ENCODE measurements at regions not wholly inside any gene's neighbourhood (a gene's known extent, or its start where the extent isn't known, plus 50 kb on each side); places are given as distances from the start of the nearest gene placed in this dataset.
A peak's percentile ranks its signal among the peaks of the same experiment; 100 is the strongest.
"Not testable (repeated sequence)": the region's sequence is repeated elsewhere in the genome, so short reads cannot be mapped to it uniquely, and the experiment has no call there.

GRCh38 chr9:85792057-85792456 lies 50.3 kb upstream of the AGTPBP1 start:
- not testable (repeated sequence) for DNase-seq (ENCODE audit: low spot score)

DNA sequence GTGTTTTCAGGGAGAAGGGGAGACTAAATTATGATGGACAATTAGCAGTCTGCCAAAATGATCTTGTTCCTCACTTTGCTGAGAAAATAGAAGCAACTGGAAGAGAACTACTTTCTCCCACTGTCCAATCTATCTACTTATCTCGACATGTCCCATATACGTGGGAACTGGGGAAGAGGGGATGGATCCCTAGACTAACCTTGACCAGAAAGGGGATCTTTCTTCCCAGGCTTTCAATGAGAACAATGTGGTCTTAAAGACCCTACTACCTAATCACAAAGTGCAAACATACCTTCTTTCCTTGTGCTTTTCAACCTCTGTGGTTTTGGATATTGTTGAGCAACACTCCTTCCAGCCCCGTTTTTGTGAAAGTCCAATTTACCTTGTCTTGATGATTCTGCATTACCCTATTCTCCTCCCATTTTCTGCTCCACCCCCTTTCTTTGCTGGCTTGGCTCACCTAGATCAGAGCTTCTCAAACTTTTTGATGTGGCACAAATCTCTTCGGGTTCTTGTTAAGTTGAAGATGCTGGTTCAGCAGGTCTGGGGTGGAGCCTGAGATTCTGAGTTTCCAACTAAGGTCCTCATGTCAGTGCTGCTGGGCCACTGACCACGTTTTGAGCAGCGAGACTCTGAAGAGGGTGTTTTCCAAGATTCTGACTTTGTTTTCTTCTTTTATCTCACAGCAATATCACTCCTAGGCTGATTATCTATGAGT lies 61.4 kb upstream of the AGTPBP1 start:
- not testable (repeated sequence) for DNase-seq (ENCODE audit: low spot score)

DNA sequence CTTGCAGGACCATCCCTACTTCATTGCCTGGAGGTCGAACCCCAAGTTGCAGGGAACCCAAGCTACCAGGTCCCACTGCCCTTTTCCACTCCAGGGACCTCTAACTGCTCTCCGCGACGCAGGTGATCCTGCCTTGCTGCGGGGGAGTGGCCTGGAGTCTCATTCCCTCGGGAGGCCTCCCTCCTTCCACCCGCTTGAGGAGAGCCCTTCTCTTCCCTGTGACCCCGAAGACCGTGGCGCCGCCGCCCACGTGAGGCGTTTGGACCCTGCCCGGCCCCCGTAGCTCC lies 63.0 kb upstream of the AGTPBP1 start:
- DNase-seq (ENCODE audit: low spot score), result not testable (repeated sequence)

DNA sequence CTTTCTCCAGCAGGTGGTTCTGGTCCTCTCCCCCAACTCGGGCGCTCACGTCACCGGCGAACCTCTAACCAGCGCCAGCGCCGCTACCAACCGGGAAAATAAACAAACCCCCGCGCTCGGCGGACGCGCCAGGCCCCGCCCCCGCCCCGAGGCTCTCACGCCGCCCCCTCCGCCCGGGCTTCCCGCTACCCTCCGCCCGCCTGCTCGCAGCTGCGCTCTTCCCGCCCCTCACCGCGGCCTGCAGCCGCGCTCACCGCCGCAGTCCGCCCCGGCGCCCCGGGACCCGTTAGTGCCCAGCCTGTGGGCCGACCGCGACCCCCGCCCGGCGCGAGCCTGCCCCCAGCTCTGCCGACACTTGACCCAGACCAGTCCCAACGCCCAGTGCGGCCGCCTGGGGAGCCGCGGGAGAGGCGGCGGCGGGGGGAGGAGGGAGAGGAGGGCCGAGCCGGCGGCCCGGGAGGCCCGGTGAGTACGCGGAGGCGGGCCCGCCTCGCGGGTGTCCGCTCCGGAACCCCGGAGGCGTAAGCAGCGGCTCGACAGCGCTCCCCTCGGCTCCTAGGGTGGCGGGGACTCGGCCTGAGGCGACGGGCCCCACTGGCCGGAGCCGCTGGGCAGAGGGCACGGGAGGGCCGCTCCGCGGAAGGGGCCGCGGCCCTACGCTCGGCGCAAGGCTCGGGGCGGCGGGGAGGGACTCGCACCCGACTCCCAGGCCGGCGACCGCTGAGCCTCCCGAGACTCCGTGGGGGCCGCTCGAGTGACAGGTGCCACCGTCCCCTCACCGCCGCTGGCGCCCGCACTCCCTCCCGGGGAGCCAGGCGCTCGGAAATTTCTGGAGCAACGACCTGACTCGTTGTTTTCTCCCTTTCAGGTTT lies 63.6 kb upstream of the AGTPBP1 start:
- DNase-seq (ENCODE audit: low spot score), result peak; percentile 75

DNA sequence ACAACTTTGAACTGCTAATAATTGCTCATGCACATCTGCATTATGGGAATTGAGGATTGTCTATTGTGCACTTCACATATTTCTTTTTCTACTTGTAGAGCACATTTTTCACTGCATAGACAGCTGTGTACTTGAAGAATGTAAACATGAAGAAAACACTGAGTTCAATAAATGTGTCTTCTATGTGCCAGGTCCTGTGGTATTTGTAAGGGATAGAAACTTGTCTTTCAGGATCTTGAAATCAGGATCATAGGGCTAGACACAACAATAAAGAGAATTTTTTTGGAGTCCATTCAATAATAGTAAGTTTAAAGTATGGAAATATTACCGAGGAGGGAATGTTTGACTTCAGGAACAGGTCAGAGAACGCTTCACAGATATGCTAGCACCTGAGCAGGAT lies 66.6 kb upstream of the AGTPBP1 start:
- DNase-seq (ENCODE audit: low spot score), result not testable (repeated sequence)

GRCh38 chr9:85813388-85813787 lies 71.6 kb upstream of the AGTPBP1 start:
- DNase-seq (ENCODE audit: low spot score), result not testable (repeated sequence)

- not testable (repeated sequence) for DNase-seq (ENCODE audit: low spot score)
Observed at GRCh38 chr9:85814800-85815199, 73.0 kb upstream of the AGTPBP1 start.

- peak; percentile 24 for DNase-seq (ENCODE audit: low spot score)
Observed at GRCh38 chr9:85818971-85819370, 77.2 kb upstream of the AGTPBP1 start.

DNA sequence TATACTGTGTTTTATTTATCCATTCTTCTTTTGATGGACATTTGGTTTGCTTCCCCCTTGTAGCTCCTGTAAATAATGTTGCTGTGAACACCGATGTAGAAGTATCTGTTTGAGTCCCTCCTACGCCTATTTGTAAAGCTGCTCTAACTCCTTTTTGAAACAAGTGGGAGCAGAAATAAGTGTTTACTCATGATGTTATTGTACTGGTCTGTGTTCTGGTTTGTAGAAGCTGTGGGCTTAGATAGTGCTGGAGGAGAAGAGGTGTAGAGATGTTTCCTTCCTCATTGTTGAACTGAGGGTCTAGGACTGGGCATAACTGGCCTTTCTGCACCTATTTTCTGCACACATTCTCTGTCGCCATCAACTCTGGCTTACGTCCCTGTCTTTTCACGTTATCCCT lies 78.8 kb upstream of the AGTPBP1 start:
- not testable (repeated sequence) for DNase-seq (ENCODE audit: low spot score)

DNA sequence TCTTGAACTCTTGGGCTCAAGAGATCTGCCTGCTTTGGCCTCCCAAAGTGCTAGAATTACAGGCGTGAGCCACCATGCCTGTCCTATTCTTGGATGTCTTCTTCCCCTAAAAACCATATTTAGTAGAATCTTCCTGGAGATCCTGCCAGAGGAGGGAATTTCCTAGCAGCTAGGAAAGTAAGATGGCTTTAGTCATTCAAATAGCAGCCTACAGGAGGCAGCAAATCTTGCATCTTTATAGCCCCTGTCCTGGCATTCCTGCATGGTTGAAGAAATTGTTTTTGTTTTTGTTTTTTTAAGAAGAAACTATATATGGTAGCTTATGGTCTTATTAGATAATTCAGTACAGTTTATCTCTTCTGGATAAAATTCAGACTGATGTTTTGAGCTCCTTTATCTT lies 83.2 kb upstream of the AGTPBP1 start:
- DNase-seq (ENCODE audit: low spot score), result peak; percentile 18

- not testable (repeated sequence) for DNase-seq (ENCODE audit: low spot score)
Observed at GRCh38 chr9:85834591-85834990, 92.8 kb upstream of the AGTPBP1 start.

GRCh38 chr9:85843949-85844348 lies 97.0 kb upstream of the NAA35 start:
- DNase-seq (ENCODE audit: low spot score), result peak; percentile 35

GRCh38 chr9:85847782-85848181 lies 93.2 kb upstream of the NAA35 start:
- DNase-seq (ENCODE audit: low spot score), result not testable (repeated sequence)

DNA sequence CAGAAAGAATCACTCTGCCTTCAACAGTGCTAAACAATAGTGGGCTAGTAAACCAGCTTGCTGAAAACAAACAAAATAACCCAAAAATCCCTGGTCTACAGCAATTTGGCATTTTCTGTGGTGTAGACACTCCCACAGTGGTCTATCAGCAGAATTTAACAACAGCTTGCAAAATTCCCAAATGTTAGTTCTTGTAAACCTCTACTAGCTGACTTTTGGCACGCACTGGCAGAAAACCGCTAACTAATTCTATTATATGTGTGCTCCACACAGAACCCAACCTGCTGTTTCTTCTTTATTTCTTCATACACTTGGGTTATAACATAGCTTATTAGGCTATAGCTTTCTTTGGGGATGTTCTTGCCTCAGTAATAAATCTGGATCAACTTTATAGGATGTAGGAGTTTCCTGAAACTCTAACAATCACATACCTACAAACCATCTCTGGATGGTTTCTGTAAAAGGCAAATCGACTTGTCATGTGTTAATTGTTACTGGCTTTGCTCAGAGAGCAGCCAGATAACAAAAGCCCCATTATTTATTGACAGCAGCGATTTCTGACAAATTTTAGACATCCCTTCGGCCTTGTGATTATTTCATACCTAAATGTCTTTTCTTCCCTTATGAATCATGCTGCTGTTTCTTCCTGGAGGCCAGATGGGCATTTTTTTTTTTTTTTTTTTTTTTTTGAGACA lies 82.7 kb upstream of the NAA35 start:
- no peak for DNase-seq (ENCODE audit: low spot score)

GRCh38 chr9:85859765-85860164 lies 81.2 kb upstream of the NAA35 start:
- peak; percentile 3 for DNase-seq (ENCODE audit: low spot score)

GRCh38 chr9:85861882-85862281 lies 79.1 kb upstream of the NAA35 start:
- DNase-seq (ENCODE audit: low spot score), result not testable (repeated sequence)

GRCh38 chr9:85863875-85864274 lies 77.1 kb upstream of the NAA35 start:
- DNase-seq (ENCODE audit: low spot score), result no peak

GRCh38 chr9:85871008-85871407 lies 69.9 kb upstream of the NAA35 start:
- DNase-seq (ENCODE audit: low spot score), result no peak

GRCh38 chr9:85871683-85872082 lies 69.3 kb upstream of the NAA35 start:
- not testable (repeated sequence) for DNase-seq (ENCODE audit: low spot score)

GRCh38 chr9:85872463-85872862 lies 68.5 kb upstream of the NAA35 start:
- no peak for DNase-seq (ENCODE audit: low spot score)

DNA sequence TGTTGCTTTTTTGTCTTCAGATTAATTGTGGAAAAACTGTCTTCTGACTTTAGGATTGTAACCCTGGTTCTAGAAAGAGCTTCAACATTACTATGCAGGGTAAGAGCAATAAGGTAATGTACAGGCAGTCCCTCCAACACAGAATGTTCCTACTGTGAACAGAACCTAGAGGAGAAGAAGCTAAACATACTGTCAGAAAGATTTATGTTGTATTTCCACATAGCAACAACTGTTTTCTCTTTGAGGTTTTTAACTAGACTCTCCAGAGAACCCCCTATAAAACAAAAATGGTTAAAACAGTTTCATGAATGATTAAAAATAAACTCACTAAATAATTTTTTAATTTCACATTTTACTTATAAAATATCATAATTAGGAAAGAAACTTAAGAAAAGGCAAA lies 64.3 kb upstream of the NAA35 start:
- DNase-seq (ENCODE audit: low spot score), result no peak

- not testable (repeated sequence) for DNase-seq (ENCODE audit: low spot score)
Observed at GRCh38 chr9:85878872-85879597, 61.9 kb upstream of the NAA35 start.

All from kidney tubule cell (primary cell).